ENCODE measurements at regions not wholly inside any gene's neighbourhood (a gene's known extent, or its start where the extent isn't known, plus 50 kb on each side); places are given as distances from the start of the nearest gene placed in this dataset.

DNA sequence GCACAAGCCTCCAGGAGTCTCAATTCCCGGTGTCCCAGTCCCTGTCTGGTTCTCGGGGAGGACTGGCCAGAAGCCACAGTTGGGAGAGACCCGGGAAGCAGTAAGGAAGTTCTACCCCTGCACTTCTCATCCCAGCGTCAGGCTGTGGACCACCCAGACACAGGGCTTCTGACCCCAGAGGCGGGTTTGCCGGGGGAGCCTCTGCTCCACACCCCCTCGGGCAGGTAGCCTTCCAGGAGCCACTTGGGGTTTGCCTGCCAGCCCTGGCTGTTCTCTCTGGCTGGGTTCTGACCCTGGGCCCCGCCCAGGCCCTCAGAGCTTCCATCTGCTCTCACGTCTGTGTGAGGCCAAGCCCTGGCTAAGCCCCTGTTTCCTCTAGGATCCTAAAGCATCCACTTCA is 94.4 kb upstream of the GPC1 start:
- ChIA-PET RAD21 (ENCODE audit: unreplicated experiment) (no interaction called here), CTCF (no interaction called here), POLR2A (no interaction called here), SMC1A (ENCODE audit: uncharacterized antibody, unreplicated experiment) (no interaction called here)
- no peaks in the 10 kb centered on the region; the same call in 2 of the 3 replicates for H3K9me3 ChIP-seq (replicated peaks; ENCODE audit: control insufficient read depth, insufficient read depth, low read length)
- no peak for DNase-seq (ENCODE audit: low read depth, low spot score)
- intact Hi-C loops (cut with micrococcal nuclease; ENCODE audit: unreplicated experiment) (no loop called here), in situ Hi-C loops (cut with MboI) (no loop called here)
- no peaks in the 10 kb centered on the region for H3K79me2 ChIP-seq (ENCODE audit: control insufficient read depth, insufficient read depth, low read length)
- TF ChIP-seq BMI1 (IDR thresholded peaks at IDR 0.05; ENCODE audit: borderline replicate concordance): no peak
- no peak for TF ChIP-seq NR2C2 (IDR thresholded peaks at IDR 0.05; ENCODE audit: borderline replicate concordance, control insufficient read depth, insufficient read length, low read depth)
- no peak for TF ChIP-seq TAF1 (IDR thresholded peaks at IDR 0.05; ENCODE audit: borderline replicate concordance, low read depth, low read length)
- TF ChIP-seq MTA3 (IDR thresholded peaks at IDR 0.05; ENCODE audit: borderline replicate concordance, low read length): no peak
- no peak for TF ChIP-seq HDAC2 (IDR thresholded peaks at IDR 0.05)
- TF ChIP-seq ZNF207 (IDR thresholded peaks at IDR 0.05; ENCODE audit: borderline replicate concordance): no peak
- TF ChIP-seq, protein P1, sequence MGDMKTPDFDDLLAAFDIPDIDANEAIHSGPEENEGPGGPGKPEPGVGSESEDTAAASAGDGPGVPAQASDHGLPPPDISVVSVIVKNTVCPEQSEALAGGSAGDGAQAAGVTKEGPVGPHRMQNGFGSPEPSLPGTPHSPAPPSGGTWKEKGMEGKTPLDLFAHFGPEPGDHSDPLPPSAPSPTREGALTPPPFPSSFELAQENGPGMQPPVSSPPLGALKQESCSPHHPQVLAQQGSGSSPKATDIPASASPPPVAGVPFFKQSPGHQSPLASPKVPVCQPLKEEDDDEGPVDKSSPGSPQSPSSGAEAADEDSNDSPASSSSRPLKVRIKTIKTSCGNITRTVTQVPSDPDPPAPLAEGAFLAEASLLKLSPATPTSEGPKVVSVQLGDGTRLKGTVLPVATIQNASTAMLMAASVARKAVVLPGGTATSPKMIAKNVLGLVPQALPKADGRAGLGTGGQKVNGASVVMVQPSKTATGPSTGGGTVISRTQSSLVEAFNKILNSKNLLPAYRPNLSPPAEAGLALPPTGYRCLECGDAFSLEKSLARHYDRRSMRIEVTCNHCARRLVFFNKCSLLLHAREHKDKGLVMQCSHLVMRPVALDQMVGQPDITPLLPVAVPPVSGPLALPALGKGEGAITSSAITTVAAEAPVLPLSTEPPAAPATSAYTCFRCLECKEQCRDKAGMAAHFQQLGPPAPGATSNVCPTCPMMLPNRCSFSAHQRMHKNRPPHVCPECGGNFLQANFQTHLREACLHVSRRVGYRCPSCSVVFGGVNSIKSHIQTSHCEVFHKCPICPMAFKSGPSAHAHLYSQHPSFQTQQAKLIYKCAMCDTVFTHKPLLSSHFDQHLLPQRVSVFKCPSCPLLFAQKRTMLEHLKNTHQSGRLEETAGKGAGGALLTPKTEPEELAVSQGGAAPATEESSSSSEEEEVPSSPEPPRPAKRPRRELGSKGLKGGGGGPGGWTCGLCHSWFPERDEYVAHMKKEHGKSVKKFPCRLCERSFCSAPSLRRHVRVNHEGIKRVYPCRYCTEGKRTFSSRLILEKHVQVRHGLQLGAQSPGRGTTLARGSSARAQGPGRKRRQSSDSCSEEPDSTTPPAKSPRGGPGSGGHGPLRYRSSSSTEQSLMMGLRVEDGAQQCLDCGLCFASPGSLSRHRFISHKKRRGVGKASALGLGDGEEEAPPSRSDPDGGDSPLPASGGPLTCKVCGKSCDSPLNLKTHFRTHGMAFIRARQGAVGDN (IDR thresholded peaks at IDR 0.05): no peak
- no peak for TF ChIP-seq SREBF1 (IDR thresholded peaks at IDR 0.05; ENCODE audit: low read length)
- no peak for TF ChIP-seq RBBP5 (conservative IDR thresholded peaks at IDR 0.05)
- TF ChIP-seq SRF (IDR thresholded peaks at IDR 0.05; ENCODE audit: low read depth in 2 of 2, low read length in 2 of 2): no peak
- no peak for TF ChIP-seq TARDBP (IDR thresholded peaks at IDR 0.05; ENCODE audit: borderline replicate concordance)
- TF ChIP-seq NR2C1 (IDR thresholded peaks at IDR 0.05): no peak
- no peak for TF ChIP-seq CHD4 (IDR thresholded peaks at IDR 0.05)
- no peak for TF ChIP-seq TBL1XR1 (IDR thresholded peaks at IDR 0.05; ENCODE audit: low read depth, low read length)
- no peaks in the 10 kb centered on the region for H3K4me1 ChIP-seq (ENCODE audit: control insufficient read depth, insufficient read depth, low read length)
- WGBS (ENCODE audit: insufficient coverage, insufficient replicate concordance, low lambda C conversion rate, missing lambda C conversion rate): 7% methylated on average over 9 of the region's 9 CpGs
- H2AFZ ChIP-seq (ENCODE audit: control insufficient read depth, low read depth, low read length): no peak overlapping the region
- FAIRE-seq: no peak
- H4K20me1 ChIP-seq (ENCODE audit: control insufficient read depth, insufficient read depth): no peaks in the 10 kb centered on the region
- no peaks in the 10 kb centered on the region for H3K36me3 ChIP-seq (ENCODE audit: control insufficient read depth in 2 of 2, insufficient read depth in 2 of 2, low read length in 1 of 2)
- H3K9ac ChIP-seq (ENCODE audit: control insufficient read depth, insufficient read depth, low read length): no peak overlapping the region
- no TSS peak for BruUV-seq (replicated peaks)
- no peak for ATAC-seq
- no peak overlapping the region for H3K4me2 ChIP-seq (ENCODE audit: control insufficient read depth, insufficient read depth)
- H3K4me3 ChIP-seq: no peak overlapping the region
- peaks cover 0 to 1% of the 10 kb centered on the region in 2 experiments; a peak in 2 of 4 replicates for H3K27me3 ChIP-seq (replicated peaks in 1 of 2; ENCODE audit: control insufficient read depth in 2 of 2, insufficient read depth in 2 of 2, low read length in 1 of 2)
- no peak overlapping the region for H3K27ac ChIP-seq (ENCODE audit: control insufficient read depth, insufficient read depth)

Measured in GM12878 (cell line).